ENCODE measurements at regions not wholly inside any gene's neighbourhood (a gene's known extent, or its start where the extent isn't known, plus 50 kb on each side); places are given as distances from the start of the nearest gene placed in this dataset.

GRCh38 chr2:238548902-238549462 is 122.3 kb downstream of the ASB1 start:
- TF ChIP-seq CTCF (IDR thresholded peaks at IDR 0.05), result no peak
- TF ChIP-seq POLR2A (IDR thresholded peaks at IDR 0.05; ENCODE audit: low read depth), result no peak

All from esophagus muscularis mucosa (tissue), 3 donors.